CD4-positive, alpha-beta T cell (primary cell): ENCODE measurements at regions not wholly inside any gene's neighbourhood (a gene's known extent, or its start where the extent isn't known, plus 50 kb on each side); places are given as distances from the start of the nearest gene placed in this dataset.

Experiments
- ATAC-seq: fragments of 200-7000 bp; cut with Tn5 transposase; one replicate; pipeline ENCODE4 v1.10.0; 2022; ENCODE audit warnings: mild to moderate bottlenecking; ENCODE audit not compliant: poor library complexity
- CTCF ChIA-PET: fragments of 350-600 bp; sonication (Branson Sonifier 250); formaldehyde crosslinking; loops from one replicate; lab custom pipeline; 2021; ENCODE audit warnings: antibody characterized with exemption, inconsistent platforms; lab: Charles Lee
- POLR2A ChIA-PET: fragments of 350-600 bp; sonication (Branson Sonifier 250); formaldehyde crosslinking; loops from one replicate; lab custom pipeline; 2021; ENCODE audit warnings: antibody characterized with exemption, inconsistent platforms; lab: Charles Lee
- DNase-seq, 14 experiments: peaks; one replicate each; pipeline ENCODE4 v3.0.0-alpha.2; 2013 to 2020; ENCODE audit warnings: mixed read lengths in 2 of 14
- H3K27ac ChIP-seq, 2 donors: one replicate each; pipeline versions ENCODE4 v1.5.1 to v1.7.0; 2013; ENCODE audit warnings: low read length in 2 of 2, low read depth in 1 of 2, mild to moderate bottlenecking in 1 of 2
- H3K27me3 ChIP-seq, 2 experiments: 1 replicate in 1 of 2; 2 replicates in 1 of 2; pipeline versions ENCODE4 v1.6.1 to v1.7.0; 2013; ENCODE audit warnings: low read length in 2 of 2, control low read depth in 1 of 2, mild to moderate bottlenecking in 1 of 2, moderate library complexity in 1 of 2; ENCODE audit not compliant: insufficient read depth in 2 of 2, control insufficient read depth in 1 of 2
- H3K36me3 ChIP-seq: one replicate; pipeline ENCODE4 v1.6.1; 2013; ENCODE audit warnings: low read length, control low read depth; ENCODE audit not compliant: insufficient read depth
- H3K4me1 ChIP-seq: one replicate; pipeline ENCODE4 v1.6.1; 2013; ENCODE audit warnings: low read length, control low read depth; ENCODE audit not compliant: insufficient read depth
- H3K4me3 ChIP-seq: one replicate; pipeline ENCODE4 v1.5.1; 2013; ENCODE audit warnings: mild to moderate bottlenecking, low read length, moderate library complexity
- H3K9me3 ChIP-seq, 2 experiments: 1 replicate in 1 of 2; 2 replicates in 1 of 2; pipeline versions ENCODE4 v1.6.1 to v1.7.0; 2013; ENCODE audit warnings: low read length in 2 of 2, mild to moderate bottlenecking in 2 of 2, control low read depth in 1 of 2, moderate library complexity in 1 of 2; ENCODE audit not compliant: control insufficient read depth in 1 of 2, insufficient read depth in 1 of 2
- H3K27ac Mint-ChIP-seq: one replicate; pipeline ENCODE4 v1.8.0; 2020; ENCODE audit warnings: mixed read lengths
- H3K27me3 Mint-ChIP-seq: one replicate; pipeline ENCODE4 v1.8.0; 2021; ENCODE audit warnings: mixed read lengths
- H3K36me3 Mint-ChIP-seq: one replicate; pipeline ENCODE4 v1.8.0; 2021; ENCODE audit warnings: low read depth, mixed read lengths
- H3K4me1 Mint-ChIP-seq: one replicate; pipeline ENCODE4 v1.8.0; 2021; ENCODE audit warnings: low read depth, mixed read lengths
- H3K4me3 Mint-ChIP-seq: one replicate; pipeline ENCODE4 v1.8.0; 2020; ENCODE audit warnings: mild to moderate bottlenecking, mixed read lengths
- H3K9me3 Mint-ChIP-seq: one replicate; pipeline ENCODE4 v1.8.0; 2020; ENCODE audit warnings: mixed read lengths
- CTCF ChIP-seq: fragments of 200-600 bp; IDR thresholded peaks from one replicate; pipeline ENCODE4 v1.8.0; 2022; ENCODE audit warnings: antibody characterized with exemption, mild to moderate bottlenecking
- intact Hi-C, 2 experiments: fragments of 100-400 bp; cut with DNase I in 1 of 2; cut with micrococcal nuclease in 1 of 2; formaldehyde crosslinking; loops; one replicate each; pipeline versions ENCODE4 v1.15.1 to v1.9.0; 2023 to 2025; cut with DNase I, micrococcal nuclease

- Mint-ChIP-seq H3K27ac (no peak overlapping the region), H3K36me3 (no peaks in the 10 kb centered on the region), H3K27me3 (peaks cover 17% of the 10 kb centered on the region), H3K4me1 (no peaks in the 10 kb centered on the region), H3K4me3 (no peak overlapping the region), H3K9me3 (no peaks in the 10 kb centered on the region)
- intact Hi-C loops = no loop called here
- Histone ChIP-seq H3K9me3 (peaks cover 0 to 4% of the 10 kb centered on the region in 2 experiments), H3K27me3 (peaks cover 0 to 4% of the 10 kb centered on the region in 2 experiments), H3K4me1 (no peaks in the 10 kb centered on the region), H3K36me3 (no peaks in the 10 kb centered on the region), H3K4me3 (no peak overlapping the region), H3K27ac (no peak overlapping the region)
- ATAC-seq = no peak
- no peak for TF ChIP-seq CTCF
- CTCF ChIA-PET = no interaction called here
- POLR2A ChIA-PET = no interaction called here
- DNase-seq = no peak
Observed at GRCh38 chr9:68619636-68620035, 79.0 kb upstream of the TMEM252 start.

- H3K36me3 Mint-ChIP-seq = no peaks in the 10 kb centered on the region
- no peaks in the 10 kb centered on the region for H3K9me3 Mint-ChIP-seq
- Histone ChIP-seq H3K27ac (no peak overlapping the region), H3K4me1 (no peaks in the 10 kb centered on the region), H3K27me3 (peaks cover 0 to 4% of the 10 kb centered on the region in 2 experiments), H3K4me3 (no peak overlapping the region), H3K36me3 (no peaks in the 10 kb centered on the region), H3K9me3 (no peaks in the 10 kb centered on the region)
- H3K27me3 Mint-ChIP-seq = peaks cover 5% of the 10 kb centered on the region
- H3K27ac Mint-ChIP-seq = no peak overlapping the region
- no peak for TF ChIP-seq CTCF
- H3K4me1 Mint-ChIP-seq = no peaks in the 10 kb centered on the region
- no peak overlapping the region for H3K4me3 Mint-ChIP-seq
- POLR2A ChIA-PET = no interaction called here
- DNase-seq = no peak
- intact Hi-C loops = no loop called here
- ATAC-seq = no peak
- CTCF ChIA-PET = no interaction called here
Observed at GRCh38 chr9:68625559-68625958, 79.5 kb upstream of the PIP5K1B start.

- ChIA-PET POLR2A (no interaction called here), CTCF (no interaction called here)
- Mint-ChIP-seq H3K9me3 (no peaks in the 10 kb centered on the region), H3K4me1 (no peaks in the 10 kb centered on the region), H3K27me3 (no peaks in the 10 kb centered on the region), H3K36me3 (no peaks in the 10 kb centered on the region), H3K4me3 (no peak overlapping the region), H3K27ac (no peak overlapping the region)
- DNase-seq (no peak), ATAC-seq (no peak)
- no peak for TF ChIP-seq CTCF
- Histone ChIP-seq H3K27me3 (peaks cover 0 to 4% of the 10 kb centered on the region in 2 experiments), H3K36me3 (no peaks in the 10 kb centered on the region), H3K4me1 (no peaks in the 10 kb centered on the region), H3K4me3 (no peak overlapping the region), H3K9me3 (no peaks in the 10 kb centered on the region), H3K27ac (no peak overlapping the region)
- intact Hi-C loops = no loop called here
Observed at GRCh38 chr9:68626526-68626925, 78.5 kb upstream of the PIP5K1B start.
